ENCODE measurements at regions not wholly inside any gene's neighbourhood (a gene's known extent, or its start where the extent isn't known, plus 50 kb on each side); places are given as distances from the start of the nearest gene placed in this dataset.

DNA sequence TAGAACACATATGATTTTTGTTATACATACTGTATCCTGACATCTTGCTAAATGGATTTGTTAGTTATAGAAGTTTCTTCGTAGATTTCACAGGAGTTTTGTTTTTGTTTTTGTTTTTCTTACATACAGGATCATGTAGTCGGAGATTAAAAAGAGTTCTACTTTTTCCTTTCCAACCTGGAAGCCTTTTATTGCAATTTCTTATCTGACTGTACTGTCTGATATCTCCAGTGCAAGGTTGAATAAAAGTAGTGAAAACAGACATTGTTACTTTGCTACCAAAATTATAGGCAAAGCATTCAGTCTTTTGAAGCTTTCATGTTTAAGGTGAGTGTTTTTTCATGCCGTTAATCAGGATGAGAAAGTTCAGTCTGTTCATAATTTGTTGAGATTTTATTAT is 117.4 kb upstream of the PRSS3 start:
- ATAC-seq = no peak
- TF ChIP-seq ARNTL (CRISPR knock-in tag; IDR thresholded peaks at IDR 0.05; ENCODE audit: borderline replicate concordance, low read depth) (no peak), ZC3H10 (CRISPR knock-in tag; IDR thresholded peaks at IDR 0.05) (no peak), GLIS3 (CRISPR knock-in tag; IDR thresholded peaks at IDR 0.05) (no peak), CREB5 (CRISPR knock-in tag; IDR thresholded peaks at IDR 0.05; ENCODE audit: low read depth) (no peak), SNAI2 (CRISPR knock-in tag; IDR thresholded peaks at IDR 0.05) (no peak), ZFP3 (CRISPR knock-in tag; IDR thresholded peaks at IDR 0.05) (no peak), BACH2 (CRISPR knock-in tag; IDR thresholded peaks at IDR 0.05; ENCODE audit: borderline replicate concordance) (no peak), ESRRG (CRISPR knock-in tag; IDR thresholded peaks at IDR 0.05) (no peak), TOX (CRISPR knock-in tag; IDR thresholded peaks at IDR 0.05; ENCODE audit: borderline replicate concordance) (no peak), RARB (CRISPR knock-in tag; IDR thresholded peaks at IDR 0.05) (no peak), ZFP30 (CRISPR knock-in tag; IDR thresholded peaks at IDR 0.05) (no peak), TCF4 (CRISPR knock-in tag; IDR thresholded peaks at IDR 0.05; ENCODE audit: borderline replicate concordance) (no peak), TSHZ2 (CRISPR knock-in tag; IDR thresholded peaks at IDR 0.05) (no peak), CSDC2 (CRISPR knock-in tag; IDR thresholded peaks at IDR 0.05) (no peak), PPARA (CRISPR knock-in tag; IDR thresholded peaks at IDR 0.05; ENCODE audit: borderline replicate concordance) (no peak)
- TF ChIP-seq, protein P1, sequence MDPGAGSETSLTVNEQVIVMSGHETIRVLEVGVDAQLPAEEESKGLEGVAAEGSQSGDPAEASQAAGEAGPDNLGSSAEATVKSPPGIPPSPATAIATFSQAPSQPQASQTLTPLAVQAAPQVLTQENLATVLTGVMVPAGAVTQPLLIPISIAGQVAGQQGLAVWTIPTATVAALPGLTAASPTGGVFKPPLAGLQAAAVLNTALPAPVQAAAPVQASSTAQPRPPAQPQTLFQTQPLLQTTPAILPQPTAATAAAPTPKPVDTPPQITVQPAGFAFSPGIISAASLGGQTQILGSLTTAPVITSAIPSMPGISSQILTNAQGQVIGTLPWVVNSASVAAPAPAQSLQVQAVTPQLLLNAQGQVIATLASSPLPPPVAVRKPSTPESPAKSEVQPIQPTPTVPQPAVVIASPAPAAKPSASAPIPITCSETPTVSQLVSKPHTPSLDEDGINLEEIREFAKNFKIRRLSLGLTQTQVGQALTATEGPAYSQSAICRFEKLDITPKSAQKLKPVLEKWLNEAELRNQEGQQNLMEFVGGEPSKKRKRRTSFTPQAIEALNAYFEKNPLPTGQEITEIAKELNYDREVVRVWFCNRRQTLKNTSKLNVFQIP (CRISPR knock-in tag; IDR thresholded peaks at IDR 0.05; ENCODE audit: borderline replicate concordance, low read depth) = no peak
- TF ChIP-seq, protein P2, sequence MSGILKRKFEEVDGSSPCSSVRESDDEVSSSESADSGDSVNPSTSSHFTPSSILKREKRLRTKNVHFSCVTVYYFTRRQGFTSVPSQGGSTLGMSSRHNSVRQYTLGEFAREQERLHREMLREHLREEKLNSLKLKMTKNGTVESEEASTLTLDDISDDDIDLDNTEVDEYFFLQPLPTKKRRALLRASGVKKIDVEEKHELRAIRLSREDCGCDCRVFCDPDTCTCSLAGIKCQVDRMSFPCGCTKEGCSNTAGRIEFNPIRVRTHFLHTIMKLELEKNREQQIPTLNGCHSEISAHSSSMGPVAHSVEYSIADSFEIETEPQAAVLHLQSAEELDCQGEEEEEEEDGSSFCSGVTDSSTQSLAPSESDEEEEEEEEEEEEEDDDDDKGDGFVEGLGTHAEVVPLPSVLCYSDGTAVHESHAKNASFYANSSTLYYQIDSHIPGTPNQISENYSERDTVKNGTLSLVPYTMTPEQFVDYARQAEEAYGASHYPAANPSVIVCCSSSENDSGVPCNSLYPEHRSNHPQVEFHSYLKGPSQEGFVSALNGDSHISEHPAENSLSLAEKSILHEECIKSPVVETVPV (CRISPR knock-in tag; IDR thresholded peaks at IDR 0.05) = no peak
- TF ChIP-seq, protein P3, sequence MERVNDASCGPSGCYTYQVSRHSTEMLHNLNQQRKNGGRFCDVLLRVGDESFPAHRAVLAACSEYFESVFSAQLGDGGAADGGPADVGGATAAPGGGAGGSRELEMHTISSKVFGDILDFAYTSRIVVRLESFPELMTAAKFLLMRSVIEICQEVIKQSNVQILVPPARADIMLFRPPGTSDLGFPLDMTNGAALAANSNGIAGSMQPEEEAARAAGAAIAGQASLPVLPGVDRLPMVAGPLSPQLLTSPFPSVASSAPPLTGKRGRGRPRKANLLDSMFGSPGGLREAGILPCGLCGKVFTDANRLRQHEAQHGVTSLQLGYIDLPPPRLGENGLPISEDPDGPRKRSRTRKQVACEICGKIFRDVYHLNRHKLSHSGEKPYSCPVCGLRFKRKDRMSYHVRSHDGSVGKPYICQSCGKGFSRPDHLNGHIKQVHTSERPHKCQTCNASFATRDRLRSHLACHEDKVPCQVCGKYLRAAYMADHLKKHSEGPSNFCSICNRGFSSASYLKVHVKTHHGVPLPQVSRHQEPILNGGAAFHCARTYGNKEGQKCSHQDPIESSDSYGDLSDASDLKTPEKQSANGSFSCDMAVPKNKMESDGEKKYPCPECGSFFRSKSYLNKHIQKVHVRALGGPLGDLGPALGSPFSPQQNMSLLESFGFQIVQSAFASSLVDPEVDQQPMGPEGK (CRISPR knock-in tag; IDR thresholded peaks at IDR 0.05; ENCODE audit: borderline replicate concordance) = no peak

- ATAC-seq = no peak
- no peak for TF ChIP-seq OSR1 (CRISPR knock-in tag; IDR thresholded peaks at IDR 0.05)
- no peak for TF ChIP-seq ZC3H10 (CRISPR knock-in tag; IDR thresholded peaks at IDR 0.05)
- no peak for TF ChIP-seq ZFP30 (CRISPR knock-in tag; IDR thresholded peaks at IDR 0.05)
- TF ChIP-seq, protein P3 (CRISPR knock-in tag; IDR thresholded peaks at IDR 0.05; ENCODE audit: borderline replicate concordance) = no peak
- no peak for TF ChIP-seq BACH2 (CRISPR knock-in tag; IDR thresholded peaks at IDR 0.05; ENCODE audit: borderline replicate concordance)
- TF ChIP-seq ARNTL (CRISPR knock-in tag; IDR thresholded peaks at IDR 0.05; ENCODE audit: borderline replicate concordance, low read depth) = no peak
- no peak for TF ChIP-seq RARB (CRISPR knock-in tag; IDR thresholded peaks at IDR 0.05)
- no peak for TF ChIP-seq ZFP3 (CRISPR knock-in tag; IDR thresholded peaks at IDR 0.05)
- TF ChIP-seq, protein P1 (CRISPR knock-in tag; IDR thresholded peaks at IDR 0.05; ENCODE audit: borderline replicate concordance, low read depth) = no peak
- no peak for TF ChIP-seq ISL1 (CRISPR knock-in tag; IDR thresholded peaks at IDR 0.05)
- no peak for TF ChIP-seq GLIS3 (CRISPR knock-in tag; IDR thresholded peaks at IDR 0.05)
- TF ChIP-seq TCF4 (CRISPR knock-in tag; IDR thresholded peaks at IDR 0.05; ENCODE audit: borderline replicate concordance) = no peak
- no peak for TF ChIP-seq CREB5 (CRISPR knock-in tag; IDR thresholded peaks at IDR 0.05; ENCODE audit: low read depth)
- TF ChIP-seq SNAI2 (CRISPR knock-in tag; IDR thresholded peaks at IDR 0.05) = no peak
- TF ChIP-seq PPARA (CRISPR knock-in tag; IDR thresholded peaks at IDR 0.05; ENCODE audit: borderline replicate concordance) = no peak
- no peak for TF ChIP-seq ZNF565 (CRISPR knock-in tag; conservative IDR thresholded peaks at IDR 0.05; ENCODE audit: low read depth)
- no peak for TF ChIP-seq ZNF70 (CRISPR knock-in tag; IDR thresholded peaks at IDR 0.05)
- TF ChIP-seq CSDC2 (CRISPR knock-in tag; IDR thresholded peaks at IDR 0.05) = no peak
- no peak for TF ChIP-seq ZNF8 (CRISPR knock-in tag; IDR thresholded peaks at IDR 0.05)
These were observed 112.8 kb upstream of the PRSS3 start for GRCh38 chr9:33682551-33682950.

Data from SK-N-SH treated with all-trans-retinoic acid at 6 μM for 48 hours (cell line).